Heart left ventricle (tissue), 13 donors: ENCODE measurements at regions not wholly inside any gene's neighbourhood (a gene's known extent, or its start where the extent isn't known, plus 50 kb on each side); places are given as distances from the start of the nearest gene placed in this dataset.

Experiments
- CTCF ChIP-seq, 12 donors: fragments of 200-600 bp; sonication (generic) in 4 of 12; IDR thresholded peaks; one replicate each; pipeline versions ENCODE4 v1.5.0 to v1.8.0; 2018 to 2022; ENCODE audit warnings: antibody characterized with exemption in 12 of 12, mild to moderate bottlenecking in 5 of 12
- POLR2A ChIP-seq, 2 donors: fragments of 450-650 bp; IDR thresholded peaks; one replicate each; pipeline ENCODE4 v1.6.1; 2017; ENCODE audit warnings: antibody characterized with exemption in 2 of 2, mild to moderate bottlenecking in 2 of 2, moderate library complexity in 2 of 2
- donor health status: ischemic (EF 13 %, LVEDD 7.1; RV severe dilation, severe dysfunction).
- donor health status: DM: no; HTN: yes; CAD: no.
- donor health status: DM: no; HTN: no; CAD: no.
- donor health status: ischemic (EF 25% LVEDD 6.9; RV normal size, moderate dysfunction).
- donor health status: ischemic (EF 25% LVEDD 5.7; RV mildly dilated, moderate dysfunction).
- donor health status: ischemic (EF 35%, LVEDD 5.7; RV mildly dilated, moderate dysfunction).
- donor health status: nonischemic (EF 11% LVEDD 7.7; RV severe dilation, severe dysfunction).
- donor health status: DM: yes; HTN: yes; CAD: no.
- donor health status: PGD.
- donor health status: ischemic (EF 29% LVEDD 5.4; RV normal size, mild dysfunction).
- donor health status: nonischemic (EF 23%, LVEDD 6.1; RV moderate dilation, normal function).

- no peak for TF ChIP-seq CTCF (IDR thresholded peaks at IDR 0.05)
- TF ChIP-seq POLR2A (IDR thresholded peaks at IDR 0.05), result no peak
Measured at GRCh38 chr2:204175552-204176271, 239.1 kb downstream of the ICOS start.
